ENCODE measurements at regions not wholly inside any gene's neighbourhood (a gene's known extent, or its start where the extent isn't known, plus 50 kb on each side); places are given as distances from the start of the nearest gene placed in this dataset.

GRCh38 chr2:9686061-9686460, 55.3 kb upstream of the YWHAQ start:
- TF ChIP-seq CTCF (IDR thresholded peaks at IDR 0.05) (no peak), POLR2A (IDR thresholded peaks at IDR 0.05) (no peak)

Data from stomach (tissue), 4 donors.